Vagina (tissue), 2 donors: ENCODE measurements at regions not wholly inside any gene's neighbourhood (a gene's known extent, or its start where the extent isn't known, plus 50 kb on each side); places are given as distances from the start of the nearest gene placed in this dataset.

Experiments
- DNase-seq, 2 donors: peaks; one replicate each; pipeline ENCODE4 v3.0.0-alpha.2; 2017; ENCODE audit errors: extremely low spot score in 2 of 2
- H3K27ac ChIP-seq: fragments of 200-600 bp; sonication (generic); one replicate; pipeline ENCODE4 v1.5.1; 2019
- H3K27me3 ChIP-seq: fragments of 200-600 bp; sonication (generic); one replicate; pipeline ENCODE4 v1.5.1; 2019
- H3K36me3 ChIP-seq, 2 donors: fragments of 200-600 bp; sonication (generic); one replicate each; pipeline ENCODE4 v1.5.1; 2017 to 2019
- H3K4me1 ChIP-seq: fragments of 200-600 bp; sonication (generic); one replicate; pipeline ENCODE4 v1.5.1; 2019
- H3K4me3 ChIP-seq, 2 donors: fragments of 200-600 bp; sonication (generic); 1 replicate in 1 of 2; 2 replicates in 1 of 2; pipeline ENCODE4 v1.5.1; 2016 to 2019
- H3K9me3 ChIP-seq: fragments of 200-600 bp; sonication (generic); one replicate; pipeline ENCODE4 v1.5.1; 2019
- POLR2A ChIP-seq, 2 donors: fragments of 450-650 bp; IDR thresholded peaks; one replicate each; pipeline ENCODE4 v1.6.1; 2017; ENCODE audit warnings: antibody characterized with exemption in 2 of 2, mild to moderate bottlenecking in 2 of 2, moderate library complexity in 2 of 2
- POLR2AphosphoS5 ChIP-seq, 2 donors: sonication (generic); formaldehyde crosslinking; IDR thresholded peaks; one replicate each; pipeline ENCODE4 v1.9.0; 2017; ENCODE audit warnings: antibody characterized with exemption in 2 of 2, mild to moderate bottlenecking in 2 of 2, low read depth in 1 of 2; ENCODE audit not compliant: insufficient read depth in 1 of 2
- intact Hi-C: fragments of 100-400 bp; cut with DNase I; formaldehyde crosslinking; loops from one replicate; pipeline ENCODE4 v1.15.1; 2023
- TF ChIP-seq, protein P1 (sequence below), 3 experiments: fragments of 450-650 bp in 2 of 3; fragments of 200-600 bp in 1 of 3; sonication (generic) in 1 of 3; IDR thresholded peaks; one replicate each; pipeline ENCODE4 v1.5.1; 2017 to 2019; ENCODE audit warnings: antibody characterized with exemption in 3 of 3, mild to moderate bottlenecking in 2 of 3, moderate library complexity in 2 of 3

DNA sequence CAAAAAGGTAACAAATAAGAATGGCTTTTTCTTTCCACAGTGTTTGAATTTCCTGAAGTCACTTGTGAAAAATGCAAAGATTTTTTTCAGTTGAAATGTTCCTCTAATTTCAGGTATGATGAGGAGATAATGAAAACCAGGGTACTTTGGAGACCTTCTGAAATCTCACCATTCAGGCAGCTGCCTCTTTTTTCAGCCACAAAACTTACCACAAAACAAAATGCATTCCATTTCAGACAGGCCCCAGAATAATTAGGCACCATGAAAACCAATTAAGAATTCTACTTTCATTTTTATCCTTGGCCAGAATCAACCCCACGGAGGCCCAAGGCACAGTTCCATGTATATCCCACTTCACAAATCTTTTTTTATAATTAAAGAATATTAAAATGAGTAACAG, 880.3 kb upstream of the ACVR2A start:
- TF ChIP-seq POLR2AphosphoS5 (IDR thresholded peaks at IDR 0.05; ENCODE audit: insufficient read depth in 1 of 2, low read depth in 1 of 2) (no peak), POLR2A (IDR thresholded peaks at IDR 0.05) (no peak)
- TF ChIP-seq, protein P1, sequence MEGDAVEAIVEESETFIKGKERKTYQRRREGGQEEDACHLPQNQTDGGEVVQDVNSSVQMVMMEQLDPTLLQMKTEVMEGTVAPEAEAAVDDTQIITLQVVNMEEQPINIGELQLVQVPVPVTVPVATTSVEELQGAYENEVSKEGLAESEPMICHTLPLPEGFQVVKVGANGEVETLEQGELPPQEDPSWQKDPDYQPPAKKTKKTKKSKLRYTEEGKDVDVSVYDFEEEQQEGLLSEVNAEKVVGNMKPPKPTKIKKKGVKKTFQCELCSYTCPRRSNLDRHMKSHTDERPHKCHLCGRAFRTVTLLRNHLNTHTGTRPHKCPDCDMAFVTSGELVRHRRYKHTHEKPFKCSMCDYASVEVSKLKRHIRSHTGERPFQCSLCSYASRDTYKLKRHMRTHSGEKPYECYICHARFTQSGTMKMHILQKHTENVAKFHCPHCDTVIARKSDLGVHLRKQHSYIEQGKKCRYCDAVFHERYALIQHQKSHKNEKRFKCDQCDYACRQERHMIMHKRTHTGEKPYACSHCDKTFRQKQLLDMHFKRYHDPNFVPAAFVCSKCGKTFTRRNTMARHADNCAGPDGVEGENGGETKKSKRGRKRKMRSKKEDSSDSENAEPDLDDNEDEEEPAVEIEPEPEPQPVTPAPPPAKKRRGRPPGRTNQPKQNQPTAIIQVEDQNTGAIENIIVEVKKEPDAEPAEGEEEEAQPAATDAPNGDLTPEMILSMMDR (IDR thresholded peaks at IDR 0.05), result no peak
- Histone ChIP-seq H3K4me1 (no peaks in the 10 kb centered on the region), H3K27ac (no peak overlapping the region), H3K27me3 (no peaks in the 10 kb centered on the region), H3K9me3 (no peaks in the 10 kb centered on the region), H3K36me3 (no peaks in the 10 kb centered on the region), H3K4me3 (no peak overlapping the region)
- intact Hi-C loops, result no loop called here
- no peak for DNase-seq

- TF ChIP-seq POLR2AphosphoS5 (IDR thresholded peaks at IDR 0.05; ENCODE audit: insufficient read depth in 1 of 2, low read depth in 1 of 2) (no peak), POLR2A (IDR thresholded peaks at IDR 0.05) (no peak)
- TF ChIP-seq, protein P1 (IDR thresholded peaks at IDR 0.05), result no peak
- H3K9me3 ChIP-seq, result no peaks in the 10 kb centered on the region
- intact Hi-C loops, result no loop called here
- H3K36me3 ChIP-seq, result no peaks in the 10 kb centered on the region
- H3K4me1 ChIP-seq, result no peaks in the 10 kb centered on the region
- H3K27me3 ChIP-seq, result no peaks in the 10 kb centered on the region
- DNase-seq, result no peak
- no peak overlapping the region for H3K27ac ChIP-seq
- no peak overlapping the region for H3K4me3 ChIP-seq
Observed at GRCh38 chr2:146954544-146954943, 890.3 kb upstream of the ACVR2A start.

DNA sequence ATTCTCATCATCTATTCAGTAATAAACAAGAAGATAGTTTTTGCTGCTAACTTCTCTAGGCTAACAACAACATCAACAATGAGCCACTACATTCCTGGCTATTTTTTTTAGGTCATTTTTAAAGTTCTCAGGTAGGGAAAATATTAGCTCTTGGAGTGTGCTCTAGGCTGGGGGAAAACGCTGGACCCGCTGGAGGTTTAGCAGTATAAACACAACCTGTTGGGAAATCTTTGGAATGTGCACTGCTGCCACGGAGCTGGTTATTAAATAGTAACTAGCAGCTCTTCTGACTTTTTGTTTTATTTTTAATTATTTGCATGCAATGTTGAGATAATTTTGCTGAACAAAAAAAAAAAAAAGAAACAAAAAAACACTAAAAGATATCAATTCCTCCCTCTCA, 892.1 kb upstream of the ACVR2A start:
- Histone ChIP-seq H3K36me3 (no peaks in the 10 kb centered on the region), H3K27ac (no peak overlapping the region), H3K4me1 (no peaks in the 10 kb centered on the region), H3K9me3 (no peaks in the 10 kb centered on the region), H3K4me3 (no peak overlapping the region), H3K27me3 (no peaks in the 10 kb centered on the region)
- intact Hi-C loops, result no loop called here
- DNase-seq, result no peak
- TF ChIP-seq POLR2AphosphoS5 (IDR thresholded peaks at IDR 0.05; ENCODE audit: insufficient read depth in 1 of 2, low read depth in 1 of 2), result no peak
- TF ChIP-seq, protein P1 (IDR thresholded peaks at IDR 0.05), result no peak
- no peak for TF ChIP-seq POLR2A (IDR thresholded peaks at IDR 0.05)

DNA sequence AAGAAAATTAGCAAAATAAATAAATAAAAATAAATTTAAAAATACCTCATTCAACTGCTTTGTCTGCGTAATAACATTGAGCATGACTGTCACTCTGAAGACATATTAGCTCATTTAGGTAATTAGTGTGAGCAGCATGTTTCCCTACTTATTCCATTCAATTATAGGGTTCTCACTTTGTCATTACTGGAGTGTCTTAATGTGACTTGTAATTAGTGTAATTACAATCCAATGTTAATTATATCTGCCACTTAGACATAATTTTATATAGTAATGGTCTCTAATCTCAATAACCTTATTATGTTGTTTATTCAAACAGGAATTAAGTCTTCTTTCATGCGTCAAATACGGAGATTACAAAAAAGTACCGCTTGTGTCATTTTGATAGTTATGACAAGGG, 893.9 kb upstream of the ACVR2A start:
- Histone ChIP-seq H3K9me3 (no peaks in the 10 kb centered on the region), H3K4me1 (no peaks in the 10 kb centered on the region), H3K27ac (no peak overlapping the region), H3K36me3 (no peaks in the 10 kb centered on the region), H3K4me3 (no peak overlapping the region), H3K27me3 (no peaks in the 10 kb centered on the region)
- no peak for TF ChIP-seq POLR2A (IDR thresholded peaks at IDR 0.05)
- TF ChIP-seq, protein P1 (IDR thresholded peaks at IDR 0.05), result no peak
- no peak for TF ChIP-seq POLR2AphosphoS5 (IDR thresholded peaks at IDR 0.05; ENCODE audit: insufficient read depth in 1 of 2, low read depth in 1 of 2)
- intact Hi-C loops, result no loop called here
- no peak for DNase-seq

DNA sequence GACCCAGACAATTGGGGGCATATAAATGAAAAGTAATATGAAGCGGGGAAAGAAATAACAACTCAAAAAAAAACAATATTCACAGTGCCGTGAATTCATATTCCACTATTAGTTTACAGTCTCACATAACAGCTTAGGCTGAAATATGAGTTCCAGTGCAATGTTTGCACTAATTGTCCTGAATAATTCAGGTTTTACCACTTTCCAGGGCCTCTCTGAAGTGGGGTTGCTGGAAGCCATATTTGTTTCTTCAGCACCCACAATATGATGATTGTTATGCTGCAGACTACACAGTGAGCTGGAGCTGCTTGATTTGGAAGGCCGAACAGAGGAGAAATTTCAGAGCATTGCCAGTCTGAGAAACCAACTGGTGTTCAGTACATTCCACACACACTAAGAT, 894.5 kb upstream of the ACVR2A start:
- Histone ChIP-seq H3K9me3 (no peaks in the 10 kb centered on the region), H3K27ac (no peak overlapping the region), H3K4me3 (no peak overlapping the region), H3K36me3 (no peaks in the 10 kb centered on the region), H3K27me3 (no peaks in the 10 kb centered on the region), H3K4me1 (no peaks in the 10 kb centered on the region)
- intact Hi-C loops, result no loop called here
- no peak for DNase-seq
- no peak for TF ChIP-seq POLR2A (IDR thresholded peaks at IDR 0.05)

- H3K4me3 ChIP-seq, result no peak overlapping the region
- no peaks in the 10 kb centered on the region for H3K36me3 ChIP-seq
- intact Hi-C loops, result no loop called here
- H3K27me3 ChIP-seq, result no peaks in the 10 kb centered on the region
- TF ChIP-seq, protein P1 (IDR thresholded peaks at IDR 0.05), result no peak
- no peak for TF ChIP-seq POLR2A (IDR thresholded peaks at IDR 0.05)
- no peak for TF ChIP-seq POLR2AphosphoS5 (IDR thresholded peaks at IDR 0.05; ENCODE audit: insufficient read depth in 1 of 2, low read depth in 1 of 2)
- H3K9me3 ChIP-seq, result no peaks in the 10 kb centered on the region
- no peak overlapping the region for H3K27ac ChIP-seq
- no peak for DNase-seq
- H3K4me1 ChIP-seq, result no peaks in the 10 kb centered on the region
Observed at GRCh38 chr2:146949400-146949799, 895.4 kb upstream of the ACVR2A start.
